Osteocyte (in vitro differentiated cells): ENCODE measurements at regions not wholly inside any gene's neighbourhood (a gene's known extent, or its start where the extent isn't known, plus 50 kb on each side); places are given as distances from the start of the nearest gene placed in this dataset.

ENCODE experiments used
- DNase-seq: peaks from one replicate; pipeline ENCODE4 v3.0.0; 2021; ENCODE audit warnings: mixed read lengths; ENCODE audit not compliant: unreplicated experiment; ENCODE audit errors: extremely low spot score
- H3K27ac Mint-ChIP-seq: one replicate; pipeline ENCODE4 v1.8.0; 2021; ENCODE audit warnings: mild to moderate bottlenecking, mixed read lengths; ENCODE audit not compliant: unreplicated experiment
- H3K27me3 Mint-ChIP-seq: one replicate; pipeline ENCODE4 v1.8.0; 2021; ENCODE audit warnings: mixed read lengths; ENCODE audit not compliant: unreplicated experiment
- H3K36me3 Mint-ChIP-seq: one replicate; pipeline ENCODE4 v1.8.0; 2021; ENCODE audit warnings: mixed read lengths; ENCODE audit not compliant: unreplicated experiment
- H3K4me1 Mint-ChIP-seq: one replicate; pipeline ENCODE4 v1.8.0; 2021; ENCODE audit warnings: mixed read lengths; ENCODE audit not compliant: unreplicated experiment
- H3K4me3 Mint-ChIP-seq: one replicate; pipeline ENCODE4 v1.8.0; 2021; ENCODE audit warnings: mild to moderate bottlenecking, moderate library complexity, mixed read lengths; ENCODE audit not compliant: unreplicated experiment
- H3K9me3 Mint-ChIP-seq: one replicate; pipeline ENCODE4 v1.8.0; 2021; ENCODE audit warnings: mixed read lengths; ENCODE audit not compliant: unreplicated experiment
- TF ChIP-seq, protein P1 (sequence below): fragments of 200-600 bp; sonication (generic); IDR thresholded peaks from 2 replicates; pipeline ENCODE4 v1.5.0; 2021; ENCODE audit warnings: antibody characterized with exemption, mild to moderate bottlenecking, moderate library complexity

DNA sequence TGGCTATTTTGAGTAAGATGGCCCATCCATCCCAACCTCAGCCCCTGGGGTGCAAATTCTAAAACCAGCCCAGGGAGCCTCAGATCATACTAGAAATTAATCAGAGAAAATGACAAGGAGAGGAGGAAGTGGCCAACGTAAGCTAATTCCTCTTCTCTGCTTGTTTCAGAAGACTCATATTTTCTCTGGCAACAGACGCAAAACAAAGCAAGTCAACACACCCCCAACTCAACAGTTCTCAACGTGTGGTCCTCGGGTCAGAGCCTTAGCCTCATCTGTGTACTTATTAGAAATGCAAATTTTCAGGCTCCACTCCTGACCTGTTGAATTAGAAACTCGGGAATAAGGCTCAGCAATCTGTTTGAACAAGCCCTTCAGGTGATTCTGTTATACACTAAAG, 413.9 kb upstream of the AUTS2 start:
- H3K36me3 Mint-ChIP-seq, result no peaks in the 10 kb centered on the region
- H3K9me3 Mint-ChIP-seq, result no peaks in the 10 kb centered on the region
- DNase-seq, result no peak
- H3K27ac Mint-ChIP-seq, result no peak overlapping the region
- TF ChIP-seq, protein P1, sequence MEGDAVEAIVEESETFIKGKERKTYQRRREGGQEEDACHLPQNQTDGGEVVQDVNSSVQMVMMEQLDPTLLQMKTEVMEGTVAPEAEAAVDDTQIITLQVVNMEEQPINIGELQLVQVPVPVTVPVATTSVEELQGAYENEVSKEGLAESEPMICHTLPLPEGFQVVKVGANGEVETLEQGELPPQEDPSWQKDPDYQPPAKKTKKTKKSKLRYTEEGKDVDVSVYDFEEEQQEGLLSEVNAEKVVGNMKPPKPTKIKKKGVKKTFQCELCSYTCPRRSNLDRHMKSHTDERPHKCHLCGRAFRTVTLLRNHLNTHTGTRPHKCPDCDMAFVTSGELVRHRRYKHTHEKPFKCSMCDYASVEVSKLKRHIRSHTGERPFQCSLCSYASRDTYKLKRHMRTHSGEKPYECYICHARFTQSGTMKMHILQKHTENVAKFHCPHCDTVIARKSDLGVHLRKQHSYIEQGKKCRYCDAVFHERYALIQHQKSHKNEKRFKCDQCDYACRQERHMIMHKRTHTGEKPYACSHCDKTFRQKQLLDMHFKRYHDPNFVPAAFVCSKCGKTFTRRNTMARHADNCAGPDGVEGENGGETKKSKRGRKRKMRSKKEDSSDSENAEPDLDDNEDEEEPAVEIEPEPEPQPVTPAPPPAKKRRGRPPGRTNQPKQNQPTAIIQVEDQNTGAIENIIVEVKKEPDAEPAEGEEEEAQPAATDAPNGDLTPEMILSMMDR, result no peak
- H3K27me3 Mint-ChIP-seq, result no peaks in the 10 kb centered on the region
- H3K4me3 Mint-ChIP-seq, result no peak overlapping the region
- H3K4me1 Mint-ChIP-seq, result peaks cover 5% of the 10 kb centered on the region

DNA sequence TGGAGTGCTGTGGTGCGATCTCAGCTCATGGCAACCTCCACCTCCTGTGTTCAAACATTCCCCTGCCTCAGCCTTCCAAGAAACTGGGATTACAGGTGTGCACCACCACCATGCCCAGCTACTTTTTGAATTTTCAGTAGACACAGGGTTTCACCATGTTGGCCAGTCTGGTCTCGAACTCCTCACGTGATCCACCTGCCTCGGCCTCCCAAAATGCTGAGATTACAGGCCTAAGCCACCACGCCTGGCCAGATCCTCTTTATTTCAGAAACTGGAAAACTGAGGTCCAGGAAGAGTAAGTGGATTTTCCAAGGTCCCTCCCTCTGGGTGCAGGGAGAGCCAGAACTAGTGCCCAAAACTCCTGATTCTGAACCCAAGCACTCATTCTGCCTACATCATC, 413.1 kb upstream of the AUTS2 start:
- Mint-ChIP-seq H3K9me3 (no peaks in the 10 kb centered on the region), H3K4me1 (peaks cover 5% of the 10 kb centered on the region), H3K4me3 (no peak overlapping the region), H3K36me3 (no peaks in the 10 kb centered on the region), H3K27ac (no peak overlapping the region), H3K27me3 (no peaks in the 10 kb centered on the region)
- DNase-seq, result peak; percentile 64
- TF ChIP-seq, protein P1, result no peak

DNA sequence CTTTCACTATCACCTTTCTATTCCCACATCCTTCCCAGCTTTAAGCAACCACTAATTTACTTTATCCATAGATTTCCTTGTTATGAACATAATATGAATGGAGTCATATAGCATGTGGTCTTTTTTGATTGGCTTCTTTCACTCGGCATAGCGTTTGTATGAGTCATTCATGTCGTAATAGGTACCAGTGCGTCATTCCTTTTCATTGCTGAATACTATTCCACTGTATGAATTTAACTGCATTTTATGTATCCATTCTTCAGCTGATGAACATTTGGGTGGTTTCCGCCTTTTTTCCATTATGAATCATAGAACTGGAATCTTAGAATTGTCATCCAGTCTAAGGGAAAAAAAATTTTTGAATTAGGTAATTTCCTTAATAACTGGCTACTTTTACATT, 411.3 kb upstream of the AUTS2 start:
- DNase-seq, result no peak

DNA sequence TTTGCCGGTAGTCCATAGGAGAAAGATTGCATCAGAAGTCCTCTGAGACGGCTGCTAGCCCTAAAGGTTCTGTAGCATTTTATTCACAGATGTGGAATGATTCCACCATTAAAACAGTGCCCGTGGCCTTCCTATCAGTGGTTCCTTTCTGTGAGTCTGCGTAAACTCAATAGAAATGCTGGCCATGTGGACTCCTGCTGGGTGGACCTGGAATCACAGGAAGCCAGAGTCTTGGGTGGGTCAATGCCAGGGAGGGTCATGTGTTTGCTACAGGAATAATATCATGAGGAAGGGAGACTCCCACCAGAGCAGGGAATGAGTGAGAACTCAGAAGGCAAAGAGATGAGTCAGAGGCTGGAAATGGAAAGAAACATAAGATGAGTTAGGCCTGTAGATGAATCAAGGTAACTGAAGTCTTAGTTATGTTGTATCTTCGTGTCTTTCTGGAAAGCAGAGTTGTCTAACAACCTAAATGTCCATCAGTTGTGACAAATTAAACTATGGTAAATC, 410.4 kb upstream of the AUTS2 start:
- no peak for DNase-seq
- Mint-ChIP-seq H3K27me3 (no peaks in the 10 kb centered on the region), H3K9me3 (no peaks in the 10 kb centered on the region), H3K4me3 (no peak overlapping the region), H3K27ac (no peak overlapping the region), H3K36me3 (no peaks in the 10 kb centered on the region), H3K4me1 (peaks cover 5% of the 10 kb centered on the region)
- TF ChIP-seq, protein P1, result no peak

More for the DNA sequence above, 411.3 kb upstream of the AUTS2 start:
- no peak overlapping the region for H3K4me3 Mint-ChIP-seq
- TF ChIP-seq, protein P1, result no peak
- no peaks in the 10 kb centered on the region for H3K27me3 Mint-ChIP-seq
- no peaks in the 10 kb centered on the region for H3K36me3 Mint-ChIP-seq
- H3K4me1 Mint-ChIP-seq, result peaks cover 5% of the 10 kb centered on the region
- H3K27ac Mint-ChIP-seq, result no peak overlapping the region
- no peaks in the 10 kb centered on the region for H3K9me3 Mint-ChIP-seq

DNA sequence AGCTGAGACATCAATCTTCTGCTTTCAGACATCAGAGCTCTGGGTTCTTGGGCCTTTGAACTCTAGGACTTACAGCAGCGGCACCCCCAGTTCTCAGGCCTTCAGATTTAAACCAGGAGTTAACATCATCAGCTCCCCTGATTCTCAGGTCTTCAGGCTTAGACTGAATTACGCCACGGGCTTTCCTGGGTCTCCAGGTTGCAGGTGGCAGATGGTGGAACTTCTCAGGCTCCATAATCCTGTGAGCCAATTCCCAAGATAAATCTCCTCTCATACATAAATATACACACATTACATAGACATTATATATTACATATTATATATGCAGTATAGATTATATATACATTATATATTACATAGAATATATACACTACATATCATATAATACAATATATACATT, 408.9 kb upstream of the AUTS2 start:
- no peaks in the 10 kb centered on the region for H3K36me3 Mint-ChIP-seq
- no peak overlapping the region for H3K4me3 Mint-ChIP-seq
- H3K4me1 Mint-ChIP-seq, result peaks cover 2% of the 10 kb centered on the region
- DNase-seq, result no peak
- no peaks in the 10 kb centered on the region for H3K27me3 Mint-ChIP-seq
- TF ChIP-seq, protein P1, result no peak
- no peak overlapping the region for H3K27ac Mint-ChIP-seq
- no peaks in the 10 kb centered on the region for H3K9me3 Mint-ChIP-seq
